Type B pancreatic cell (in vitro differentiated cells): ENCODE measurements at regions not wholly inside any gene's neighbourhood (a gene's known extent, or its start where the extent isn't known, plus 50 kb on each side); places are given as distances from the start of the nearest gene placed in this dataset.

Experiments
- DNase-seq: peaks from one replicate; pipeline ENCODE4 v3.0.0; 2021; ENCODE audit warnings: mixed read lengths; ENCODE audit not compliant: unreplicated experiment; ENCODE audit errors: extremely low spot score
- H3K27ac Mint-ChIP-seq: 2 replicates; pipeline ENCODE4 v1.8.0; 2021; ENCODE audit warnings: mild to moderate bottlenecking, mixed read lengths
- H3K27me3 Mint-ChIP-seq: 2 replicates; pipeline ENCODE4 v1.8.0; 2021; ENCODE audit warnings: mixed read lengths
- H3K36me3 Mint-ChIP-seq: 2 replicates; pipeline ENCODE4 v1.8.0; 2021; ENCODE audit warnings: mixed read lengths
- H3K4me1 Mint-ChIP-seq: one replicate; pipeline ENCODE4 v1.8.0; 2021; ENCODE audit warnings: mixed read lengths; ENCODE audit not compliant: unreplicated experiment
- H3K4me3 Mint-ChIP-seq: 2 replicates; pipeline ENCODE4 v1.8.0; 2021; ENCODE audit warnings: mild to moderate bottlenecking, mixed read lengths
- H3K9me3 Mint-ChIP-seq: 2 replicates; pipeline ENCODE4 v1.8.0; 2021; ENCODE audit warnings: mixed read lengths
- CTCF ChIP-seq: fragments of 200-600 bp; sonication (generic); conservative IDR thresholded peaks from 2 replicates; pipeline ENCODE4 v1.5.0; 2021; ENCODE audit warnings: antibody characterized with exemption, mild to moderate bottlenecking

- Mint-ChIP-seq H3K27me3 (peaks cover 4% of the 10 kb centered on the region), H3K27ac (no peak overlapping the region), H3K4me1 (no peaks in the 10 kb centered on the region), H3K4me3 (no peak overlapping the region), H3K9me3 (peaks cover 8% of the 10 kb centered on the region), H3K36me3 (no peaks in the 10 kb centered on the region)
- TF ChIP-seq CTCF: no peak
- no peak for DNase-seq
These were observed 182.9 kb upstream of the DPYD start for GRCh38 chr1:98103617-98104285.

DNA sequence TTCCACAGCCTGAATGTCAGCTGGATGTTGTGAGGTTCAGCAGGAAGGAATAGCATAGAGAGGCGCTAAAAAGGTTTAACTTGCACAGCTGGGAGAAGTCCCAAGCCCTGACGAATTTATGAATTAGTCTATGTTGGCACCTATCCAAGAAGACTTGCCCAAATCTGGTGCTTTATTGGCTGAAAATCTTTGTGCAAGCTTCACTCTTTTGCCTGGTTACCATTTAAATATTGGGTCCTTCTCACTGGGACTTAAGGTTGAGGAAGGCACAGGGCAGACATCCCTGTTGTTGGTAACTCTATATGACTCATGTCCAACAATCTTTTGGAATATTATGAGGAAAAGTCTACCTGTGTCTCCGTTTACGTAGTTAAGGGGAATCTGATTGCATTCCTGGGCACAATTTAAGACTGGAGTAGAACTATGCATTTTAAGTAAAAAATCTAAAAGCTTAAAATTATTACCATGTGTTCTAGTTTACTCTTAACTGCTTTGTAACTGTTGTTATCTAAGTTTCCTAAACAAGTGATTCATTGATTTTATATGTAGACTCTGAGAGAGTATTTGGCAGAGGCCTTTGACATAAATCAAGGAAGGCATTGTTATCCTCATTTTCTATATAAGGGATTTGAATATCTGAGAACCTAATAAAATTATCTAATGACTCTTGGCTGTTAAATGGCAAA, 181.7 kb upstream of the DPYD start:
- Mint-ChIP-seq H3K36me3 (no peaks in the 10 kb centered on the region), H3K4me1 (no peaks in the 10 kb centered on the region), H3K27me3 (no peaks in the 10 kb centered on the region), H3K27ac (no peak overlapping the region), H3K4me3 (no peak overlapping the region), H3K9me3 (no peaks in the 10 kb centered on the region)
- no peak for DNase-seq
- no peak for TF ChIP-seq CTCF

- no peaks in the 10 kb centered on the region for H3K9me3 Mint-ChIP-seq
- H3K27me3 Mint-ChIP-seq: no peaks in the 10 kb centered on the region
- H3K4me3 Mint-ChIP-seq: no peak overlapping the region
- H3K27ac Mint-ChIP-seq: no peak overlapping the region
- H3K4me1 Mint-ChIP-seq: no peaks in the 10 kb centered on the region
- DNase-seq: no peak
- TF ChIP-seq CTCF: no peak
- no peaks in the 10 kb centered on the region for H3K36me3 Mint-ChIP-seq
These were observed 180.5 kb upstream of the DPYD start for GRCh38 chr1:98101364-98101763.

GRCh38 chr1:98099501-98099900, 178.7 kb upstream of the DPYD start:
- Mint-ChIP-seq H3K4me3 (no peak overlapping the region), H3K36me3 (no peaks in the 10 kb centered on the region), H3K27ac (no peak overlapping the region), H3K4me1 (no peaks in the 10 kb centered on the region), H3K9me3 (no peaks in the 10 kb centered on the region), H3K27me3 (no peaks in the 10 kb centered on the region)
- DNase-seq: no peak
- no peak for TF ChIP-seq CTCF

DNA sequence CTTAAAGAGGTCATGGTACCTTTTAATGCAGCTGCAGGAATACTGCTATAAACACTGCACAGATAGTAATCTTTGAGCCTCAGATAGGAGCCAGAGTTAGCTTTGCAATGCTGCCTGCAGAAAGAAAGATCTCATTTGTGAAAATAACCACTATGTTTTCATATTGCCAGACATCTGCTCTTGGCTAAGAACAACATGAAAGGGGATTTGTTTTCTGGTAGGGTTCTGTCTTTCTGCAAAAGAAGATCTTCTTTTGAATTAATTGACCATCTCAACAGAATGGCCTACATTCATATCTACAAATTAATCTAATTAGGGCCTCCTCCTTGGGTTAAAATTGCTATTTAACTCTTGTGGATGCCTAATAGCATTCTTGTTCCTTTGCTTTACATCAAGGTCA, 177.6 kb upstream of the DPYD start:
- H3K27me3 Mint-ChIP-seq: peaks cover 4% of the 10 kb centered on the region
- no peak for TF ChIP-seq CTCF
- H3K4me1 Mint-ChIP-seq: no peaks in the 10 kb centered on the region
- no peaks in the 10 kb centered on the region for H3K36me3 Mint-ChIP-seq
- no peak overlapping the region for H3K27ac Mint-ChIP-seq
- no peak for DNase-seq
- H3K4me3 Mint-ChIP-seq: no peak overlapping the region
- H3K9me3 Mint-ChIP-seq: no peaks in the 10 kb centered on the region
